H1 (cell line): ENCODE measurements at regions not wholly inside any gene's neighbourhood (a gene's known extent, or its start where the extent isn't known, plus 50 kb on each side); places are given as distances from the start of the nearest gene placed in this dataset.

Source experiments
- CTCF ChIA-PET: fragments of 300-600 bp; sonication (Branson Sonifier 250); formaldehyde crosslinking; loops from one replicate; lab custom pipeline; 2021; ENCODE audit not compliant: partially characterized antibody; lab: Charles Lee
- POLR2A ChIA-PET: fragments of 300-600 bp; sonication (Branson Sonifier 250); formaldehyde crosslinking; loops from one replicate; lab custom pipeline; 2021; ENCODE audit warnings: inconsistent platforms; ENCODE audit not compliant: partially characterized antibody; lab: Charles Lee
- DNase-seq, 2 experiments: peaks; one replicate each; pipeline versions ENCODE4 v3.0.0 to v3.0.0-alpha.2; 2010 to 2022; ENCODE audit warnings: low spot score in 2 of 2, low read depth in 1 of 2, mixed read lengths in 1 of 2
- FAIRE-seq: peaks from 2 replicates; lab custom pipeline; 2011; peaks lifted over from hg19 to GRCh38; lab: Jason Lieb, UNC
- H2AFZ ChIP-seq: 2 replicates; pipeline ENCODE4 v1.8.1; 2012; ENCODE audit warnings: low read length, inconsistent platforms
- H2AK5ac ChIP-seq: 2 replicates; pipeline ENCODE4 v1.6.1; 2013; ENCODE audit warnings: low read depth, low read length
- H2BK120ac ChIP-seq: replicated peaks from 2 replicates; pipeline ENCODE3; 2013; ENCODE audit warnings: low read depth, low read length, inconsistent platforms
- H2BK12ac ChIP-seq: 2 replicates; pipeline ENCODE4 v1.6.1; 2013; ENCODE audit warnings: low read depth, low read length
- H2BK15ac ChIP-seq: 2 replicates; pipeline ENCODE4 v1.6.1; 2013; ENCODE audit warnings: low read length
- H2BK20ac ChIP-seq: 2 replicates; pipeline ENCODE4 v1.6.1; 2013; ENCODE audit warnings: low read length
- H2BK5ac ChIP-seq: 2 replicates; pipeline ENCODE4 v1.6.1; 2013; ENCODE audit warnings: low read depth, low read length
- H3K14ac ChIP-seq: 2 replicates; pipeline ENCODE4 v1.6.1; 2013; ENCODE audit warnings: inconsistent platforms; ENCODE audit not compliant: insufficient read length
- H3K18ac ChIP-seq: 2 replicates; pipeline ENCODE4 v1.6.1; 2013; ENCODE audit warnings: low read length; ENCODE audit errors: extremely low read depth
- H3K23ac ChIP-seq: 2 replicates; pipeline ENCODE4 v1.6.1; 2013; ENCODE audit warnings: inconsistent platforms; ENCODE audit not compliant: insufficient read length
- H3K23me2 ChIP-seq: 2 replicates; pipeline ENCODE4 v1.6.1; 2013; ENCODE audit warnings: low read depth, low read length
- H3K27ac ChIP-seq: 2 replicates; pipeline ENCODE4 v1.6.1; 2011; ENCODE audit warnings: low read depth, low read length, inconsistent platforms
- H3K27me3 ChIP-seq, 4 experiments: replicated peaks in 1 of 4; 1 replicate in 1 of 4; 2 replicates in 3 of 4; pipeline versions ENCODE4 v1.6.1 to v1.8.1; 2011 to 2013; ENCODE audit warnings: low read length in 3 of 4, mild to moderate bottlenecking in 3 of 4, inconsistent platforms in 2 of 4, mixed read lengths in 2 of 4, moderate library complexity in 1 of 4; ENCODE audit not compliant: control insufficient read depth in 3 of 4, insufficient read depth in 3 of 4; ENCODE audit errors: extremely low read depth in 1 of 4
- H3K36me3 ChIP-seq, 4 experiments: 2 replicates each; pipeline versions ENCODE4 v1.6.1 to v1.8.1; 2011 to 2013; ENCODE audit warnings: mild to moderate bottlenecking in 4 of 4, low read length in 3 of 4, moderate library complexity in 2 of 4, control low read depth in 1 of 4, inconsistent platforms in 1 of 4; ENCODE audit not compliant: insufficient read depth in 4 of 4, control insufficient read depth in 2 of 4
- H3K4ac ChIP-seq: replicated peaks from 2 replicates; pipeline ENCODE3; 2013; ENCODE audit warnings: low read length, low read depth, mixed read lengths, inconsistent platforms; ENCODE audit not compliant: insufficient read length
- H3K4me1 ChIP-seq, 4 experiments: replicated peaks in 1 of 4; 1 replicate in 1 of 4; 2 replicates in 3 of 4; pipeline versions ENCODE4 v1.6.1 to v1.8.1; 2011 to 2013; ENCODE audit warnings: low read length in 3 of 4, inconsistent platforms in 2 of 4, mixed read lengths in 1 of 4; ENCODE audit not compliant: insufficient read depth in 4 of 4, control insufficient read depth in 3 of 4
- H3K4me2 ChIP-seq, 2 experiments: 2 replicates each; pipeline versions ENCODE4 v1.6.1 to v1.8.1; 2011 to 2013; ENCODE audit warnings: low read depth in 2 of 2, low read length in 2 of 2, control low read depth in 1 of 2, inconsistent platforms in 1 of 2, mild to moderate bottlenecking in 1 of 2; ENCODE audit not compliant: insufficient read depth in 1 of 2
- H3K4me3 ChIP-seq, 4 experiments: fragments of 200-600, 300-600 bp in 1 of 4; sonication (generic), shearing (Covaris generic), sonication (Bioruptor Twin) in 1 of 4; 2 replicates each; pipeline versions ENCODE4 v1.5.1 to v1.8.1; 2011 to 2016; ENCODE audit warnings: low read length in 4 of 4, low read depth in 3 of 4, control low read depth in 2 of 4, inconsistent platforms in 2 of 4, mild to moderate bottlenecking in 2 of 4, mixed read lengths in 1 of 4, moderate library complexity in 1 of 4; ENCODE audit not compliant: insufficient read depth in 2 of 4; ENCODE audit errors: extremely low read depth in 1 of 4
- H3K56ac ChIP-seq: replicated peaks from 2 replicates; pipeline ENCODE3; 2013; ENCODE audit warnings: low read depth, mild to moderate bottlenecking, mixed read lengths, low read length, inconsistent platforms; ENCODE audit not compliant: insufficient read length
- H3K79me1 ChIP-seq: 2 replicates; pipeline ENCODE4 v1.6.1; 2013; ENCODE audit warnings: low read depth, low read length, control low read depth
- H3K79me2 ChIP-seq, 2 experiments: 2 replicates each; pipeline versions ENCODE4 v1.6.1 to v1.8.1; 2012 to 2013; ENCODE audit warnings: low read length in 2 of 2, mild to moderate bottlenecking in 2 of 2, inconsistent platforms in 1 of 2; ENCODE audit not compliant: insufficient read depth in 2 of 2, control insufficient read depth in 1 of 2
- H3K9ac ChIP-seq, 4 experiments: replicated peaks in 1 of 4; 1 replicate in 1 of 4; 2 replicates in 3 of 4; pipeline versions ENCODE4 v1.6.1 to v1.8.1; 2011 to 2013; ENCODE audit warnings: low read depth in 3 of 4, low read length in 3 of 4, control low read depth in 2 of 4, mild to moderate bottlenecking in 2 of 4, moderate library complexity in 2 of 4, inconsistent platforms in 1 of 4; ENCODE audit errors: extremely low read depth in 1 of 4
- H3K9me3 ChIP-seq, 2 experiments: 2 replicates each; pipeline versions ENCODE4 v1.6.1 to v1.8.1; 2012 to 2013; ENCODE audit warnings: mild to moderate bottlenecking in 2 of 2, moderate library complexity in 2 of 2, control low read depth in 1 of 2, inconsistent platforms in 1 of 2, low read depth in 1 of 2, low read length in 1 of 2, mixed read lengths in 1 of 2; ENCODE audit not compliant: insufficient read depth in 2 of 2
- H4K20me1 ChIP-seq, 2 experiments: replicated peaks in 1 of 2; 2 replicates each; pipeline versions ENCODE3 to v1.8.1; 2011 to 2013; ENCODE audit warnings: inconsistent platforms in 2 of 2, low read length in 2 of 2, mild to moderate bottlenecking in 1 of 2; ENCODE audit not compliant: insufficient read depth in 2 of 2, control insufficient read depth in 1 of 2
- H4K5ac ChIP-seq: 2 replicates; pipeline ENCODE4 v1.6.1; 2013; ENCODE audit warnings: low read length, low read depth, mixed read lengths, inconsistent platforms; ENCODE audit not compliant: insufficient read length
- H4K8ac ChIP-seq: 2 replicates; pipeline ENCODE4 v1.8.0; 2013; ENCODE audit warnings: mild to moderate bottlenecking, moderate library complexity, low read length, inconsistent platforms; ENCODE audit not compliant: insufficient read depth; ENCODE audit errors: extremely low read depth
- H4K91ac ChIP-seq: replicated peaks from 2 replicates; pipeline ENCODE3; 2013; ENCODE audit warnings: low read length, mixed read lengths, inconsistent platforms; ENCODE audit not compliant: insufficient read length
- BRCA1 ChIP-seq: IDR thresholded peaks from 2 replicates; pipeline ENCODE4 v1.6.1; 2012; ENCODE audit warnings: low read depth, low read length, improper control_type of control experiment
- CHD1 ChIP-seq: IDR thresholded peaks from 2 replicates; pipeline ENCODE4 v1.6.1; 2012; ENCODE audit warnings: low read depth, low read length, improper control_type of control experiment
- CREB1 ChIP-seq: IDR thresholded peaks from 2 replicates; pipeline ENCODE4 v1.6.1; 2012; ENCODE audit warnings: inconsistent platforms
- JUN ChIP-seq: IDR thresholded peaks from 2 replicates; pipeline ENCODE4 v1.6.1; 2011; ENCODE audit warnings: low read depth, mild to moderate bottlenecking, improper control_type of control experiment, low read length
- PHF8 ChIP-seq: fragments of 200-600 bp; sonication (generic); conservative IDR thresholded peaks from 2 replicates; pipeline ENCODE4 v1.7.1; 2012; ENCODE audit warnings: low read depth, mild to moderate bottlenecking, inconsistent platforms, low read length, moderate library complexity
- POU5F1 ChIP-seq: IDR thresholded peaks from 2 replicates; pipeline ENCODE4 v1.6.1; 2011; ENCODE audit warnings: low read depth, mild to moderate bottlenecking, low read length, moderate library complexity
- SIX5 ChIP-seq: IDR thresholded peaks from 2 replicates; pipeline ENCODE4 v1.6.1; 2011; ENCODE audit warnings: mild to moderate bottlenecking, low read depth, low read length
- TCF12 ChIP-seq: IDR thresholded peaks from 2 replicates; pipeline ENCODE4 v1.6.1; 2011; ENCODE audit warnings: low read depth, mild to moderate bottlenecking, low read length
- WGBS, 2 experiments: shearing (Covaris generic) in 1 of 2; methylation state at CpG; one replicate each; pipeline versions ENCODE4 v1.1.6 to v1.1.7; 2013 to 2015; ENCODE audit warnings: low lambda C conversion rate in 2 of 2, mixed read lengths in 2 of 2, inconsistent platforms in 1 of 2, low coverage in 1 of 2, missing lambda C conversion rate in 1 of 2; ENCODE audit not compliant: insufficient replicate concordance in 2 of 2, insufficient coverage in 1 of 2, insufficient read length in 1 of 2; ENCODE audit errors: extremely low coverage in 1 of 2, missing lambda C conversion rate in 1 of 2; 5-methylcytosine and 5-hydroxymethylcytosine counted together
- TF ChIP-seq, protein P1 (sequence below): IDR thresholded peaks from 2 replicates; pipeline ENCODE4 v1.6.1; 2011; ENCODE audit warnings: low read depth, mild to moderate bottlenecking, low read length; ENCODE audit not compliant: insufficient read depth

DNA sequence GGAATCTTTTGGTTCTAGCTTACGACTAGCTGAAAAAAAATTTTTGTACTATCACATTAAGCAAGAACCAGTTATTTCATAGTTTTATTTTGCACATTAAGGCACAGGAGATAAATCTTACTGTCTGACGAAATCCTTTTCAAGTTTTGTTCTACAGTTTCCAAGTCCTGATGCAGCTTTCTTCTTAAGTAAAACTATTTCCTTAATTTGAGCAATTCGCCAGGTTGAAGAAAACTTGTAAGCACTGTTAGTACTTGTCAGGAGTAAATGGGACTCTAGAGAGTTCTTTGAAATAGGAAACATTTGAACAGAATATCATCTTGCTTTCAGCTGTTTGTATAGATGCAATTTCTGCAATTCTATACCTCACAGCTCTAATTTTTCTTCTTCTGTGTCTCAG lies 318.8 kb upstream of the ELAVL2 start:
- Histone ChIP-seq H2AFZ (no peak overlapping the region), H3K9ac (no peak overlapping the region), H3K4me1 (no peaks in the 10 kb centered on the region), H4K91ac (no peak overlapping the region), H4K5ac (no peak overlapping the region), H3K36me3 (no peaks in the 10 kb centered on the region), H3K79me1 (no peaks in the 10 kb centered on the region), H2BK12ac (no peak overlapping the region), H4K20me1 (no peaks in the 10 kb centered on the region), H3K23ac (no peak overlapping the region), H2BK15ac (no peak overlapping the region), H3K18ac (no peak overlapping the region), H3K4me3 (no peak overlapping the region), H3K27ac (no peak overlapping the region), H2BK20ac (no peak overlapping the region), H3K56ac (no peak overlapping the region), H3K4ac (no peak overlapping the region), H2AK5ac (no peak overlapping the region), H2BK5ac (no peak overlapping the region), H3K27me3 (no peaks in the 10 kb centered on the region), H3K23me2 (no peaks in the 10 kb centered on the region), H3K79me2 (no peaks in the 10 kb centered on the region), H3K14ac (no peak overlapping the region), H3K9me3 (no peaks in the 10 kb centered on the region), H3K4me2 (no peak overlapping the region), H4K8ac (no peak overlapping the region), H2BK120ac (no peak overlapping the region)
- TF ChIP-seq PHF8 = no peak
- no peak for TF ChIP-seq POU5F1
- TF ChIP-seq, protein P1, sequence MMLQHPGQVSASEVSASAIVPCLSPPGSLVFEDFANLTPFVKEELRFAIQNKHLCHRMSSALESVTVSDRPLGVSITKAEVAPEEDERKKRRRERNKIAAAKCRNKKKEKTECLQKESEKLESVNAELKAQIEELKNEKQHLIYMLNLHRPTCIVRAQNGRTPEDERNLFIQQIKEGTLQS = no peak
- no peak for TF ChIP-seq SIX5
- TF ChIP-seq CREB1 = no peak
- no peak for TF ChIP-seq BRCA1
- no peak for TF ChIP-seq JUN
- TF ChIP-seq CHD1 = no peak
- no peak for TF ChIP-seq TCF12
- WGBS, 2 experiments = 84% methylated on average over 3 of the region's 3 CpGs; no CpG with 5 or more reads in 1 of the 2 experiments
- POLR2A ChIA-PET = no interaction called here
- CTCF ChIA-PET = no interaction called here
- no peak for FAIRE-seq
- DNase-seq = no peak
